HCT116 (cell line): ENCODE measurements at regions not wholly inside any gene's neighbourhood (a gene's known extent, or its start where the extent isn't known, plus 50 kb on each side); places are given as distances from the start of the nearest gene placed in this dataset.

Source experiments
- ATAC-seq: fragments of 200-7000 bp; cut with Tn5 transposase; 2 replicates; pipeline ENCODE4 v1.9.1; 2020; ENCODE audit warnings: mild to moderate bottlenecking, moderate library complexity
- BruUV-seq: library from RNA; stranded (reverse); fragments of 400-500 nt; replicated peaks from 2 replicates; lab custom pipeline; 2021; lab: Mats Ljungman, UMichigan
- CTCF ChIA-PET: fragments of 300-600 bp; sonication (Branson Sonifier 250); formaldehyde crosslinking; loops from one replicate; lab custom pipeline; 2021; ENCODE audit warnings: antibody characterized with exemption; lab: Charles Lee
- POLR2A ChIA-PET: fragments of 300-600, 350-600 bp; sonication (Branson Sonifier 250); formaldehyde crosslinking; loops from one replicate; lab custom pipeline; 2021; ENCODE audit warnings: antibody characterized with exemption; lab: Charles Lee
- RAD21 ChIA-PET, 2 experiments: fragments of 300-600 bp; sonication (Branson Sonifier 250); formaldehyde crosslinking; loops; one replicate each; lab custom pipeline; 2023; ENCODE audit warnings: low total read pairs in 2 of 2; ENCODE audit not compliant: uncharacterized antibody in 2 of 2, unreplicated experiment in 2 of 2, low non-redundant PET in 1 of 2; lab: Charles Lee
- DNase-seq: peaks from one replicate; pipeline ENCODE4 v3.0.0-alpha.2; 2010; ENCODE audit warnings: low read depth, low spot score
- H2AFZ ChIP-seq: fragments of 200-600 bp; shearing (Covaris generic), sonication (generic); 2 replicates; pipeline ENCODE4 v1.6.1; 2017; ENCODE audit warnings: low read depth, mixed run types, mixed read lengths, antibody characterized with exemption, low read length; ENCODE audit not compliant: poor library complexity, severe bottlenecking
- H3K27ac ChIP-seq: 2 replicates; pipeline ENCODE4 v1.5.1; 2012; ENCODE audit warnings: low read depth, low read length
- H3K27me3 ChIP-seq: fragments of 200-600 bp; sonication (generic); 2 replicates; pipeline ENCODE4 v1.6.1; 2016; ENCODE audit warnings: mixed run types, low read length, mixed read lengths; ENCODE audit not compliant: insufficient read depth
- H3K36me3 ChIP-seq, 2 experiments: fragments of 200-500 bp in 1 of 2; fragments of 200-600 bp in 1 of 2; sonication (Bioruptor generic) in 1 of 2; sonication (generic) in 1 of 2; 2 replicates each; pipeline versions ENCODE4 v1.5.1 to v1.6.1; 2014 to 2016; ENCODE audit warnings: low read length in 2 of 2, inconsistent platforms in 1 of 2, mixed read lengths in 1 of 2, mixed run types in 1 of 2; ENCODE audit not compliant: insufficient read depth in 2 of 2, control insufficient read depth in 1 of 2
- H3K4me1 ChIP-seq, 2 experiments: fragments of 200-600 bp in 1 of 2; sonication (generic) in 1 of 2; 2 replicates each; pipeline versions ENCODE4 v1.5.1 to v1.6.1; 2012 to 2017; ENCODE audit warnings: low read length in 2 of 2, inconsistent platforms in 1 of 2, mild to moderate bottlenecking in 1 of 2, mixed read lengths in 1 of 2, mixed run types in 1 of 2, moderate library complexity in 1 of 2; ENCODE audit not compliant: insufficient read depth in 2 of 2, control insufficient read depth in 1 of 2
- H3K4me2 ChIP-seq: fragments of 200-600 bp; sonication (generic); 2 replicates; pipeline ENCODE4 v1.6.1; 2017; ENCODE audit warnings: mixed run types, low read length, mixed read lengths
- H3K4me3 ChIP-seq, 2 experiments: fragments of 200-600 bp in 1 of 2; sonication (generic) in 1 of 2; replicated peaks in 1 of 2; 2 replicates each; pipeline ENCODE4 v1.5.1; 2011 to 2016; ENCODE audit warnings: low read length in 2 of 2, control low read depth in 1 of 2, low read depth in 1 of 2, mild to moderate bottlenecking in 1 of 2, mixed read lengths in 1 of 2, mixed run types in 1 of 2
- H3K79me2 ChIP-seq: fragments of 200-600 bp; sonication (generic); 2 replicates; pipeline ENCODE4 v1.6.1; 2017; ENCODE audit warnings: mild to moderate bottlenecking, mixed run types, low read length, moderate library complexity, mixed read lengths; ENCODE audit not compliant: insufficient read depth
- H3K9ac ChIP-seq: fragments of 200-600 bp; sonication (generic); 2 replicates; pipeline ENCODE4 v1.6.1; 2016; ENCODE audit warnings: low read length, mixed read lengths
- H3K9me2 ChIP-seq: fragments of 200-600 bp; sonication (generic), shearing (Covaris generic); 2 replicates; pipeline ENCODE4 v1.6.1; 2017; ENCODE audit warnings: mixed run types, mild to moderate bottlenecking, moderate library complexity; ENCODE audit not compliant: insufficient read depth
- H3K9me3 ChIP-seq, 2 experiments: fragments of 200-500 bp in 1 of 2; fragments of 200-600 bp in 1 of 2; sonication (Bioruptor generic) in 1 of 2; sonication (generic) in 1 of 2; 2 replicates each; pipeline ENCODE4 v1.6.1; 2014 to 2017; ENCODE audit warnings: low read length in 2 of 2, mixed read lengths in 2 of 2, inconsistent platforms in 1 of 2, low read depth in 1 of 2, mild to moderate bottlenecking in 1 of 2, mixed run types in 1 of 2, moderate library complexity in 1 of 2; ENCODE audit not compliant: control insufficient read depth in 1 of 2, insufficient read depth in 1 of 2
- H4K20me1 ChIP-seq: fragments of 200-600 bp; sonication (generic), shearing (Covaris generic); 2 replicates; pipeline ENCODE4 v1.6.1; 2017; ENCODE audit warnings: mixed run types, mild to moderate bottlenecking, moderate library complexity; ENCODE audit not compliant: insufficient read depth
- CBX3 ChIP-seq: IDR thresholded peaks from 2 replicates; pipeline ENCODE4 v1.6.1; 2012; ENCODE audit warnings: low read depth
- CEBPB ChIP-seq: IDR thresholded peaks from 2 replicates; pipeline ENCODE4 v1.6.1; 2012; ENCODE audit warnings: low read depth
- EGR1 ChIP-seq: IDR thresholded peaks from 2 replicates; pipeline ENCODE4 v1.6.1; 2012; ENCODE audit warnings: low read depth
- ELF1 ChIP-seq: IDR thresholded peaks from 2 replicates; pipeline ENCODE4 v1.6.1; 2012; ENCODE audit warnings: low read depth, borderline replicate concordance
- EZH2 ChIP-seq: fragments of 200-600 bp; sonication (generic); IDR thresholded peaks from 2 replicates; pipeline ENCODE4 v1.6.1; 2017; ENCODE audit warnings: antibody characterized with exemption, mixed run types
- EZH2phosphoT487 ChIP-seq: fragments of 200-600 bp; IDR thresholded peaks from 2 replicates; pipeline ENCODE4 v1.6.1; 2018; ENCODE audit warnings: antibody characterized with exemption, borderline replicate concordance
- FOSL1 ChIP-seq: IDR thresholded peaks from 2 replicates; pipeline ENCODE4 v1.6.1; 2012; ENCODE audit warnings: low read depth
- JUND ChIP-seq: IDR thresholded peaks from 2 replicates; pipeline ENCODE4 v1.6.1; 2012
- POLR2A ChIP-seq: IDR thresholded peaks from 2 replicates; pipeline ENCODE4 v1.7.0; 2011; ENCODE audit warnings: borderline replicate concordance; ENCODE audit not compliant: insufficient read depth, insufficient read length; ENCODE audit errors: extremely low read depth
- POLR2AphosphoS5 ChIP-seq: IDR thresholded peaks from 2 replicates; pipeline ENCODE4 v1.6.1; 2011; ENCODE audit warnings: mild to moderate bottlenecking, low read depth, low read length, moderate library complexity
- RAD21 ChIP-seq: IDR thresholded peaks from 2 replicates; pipeline ENCODE4 v1.6.1; 2012; ENCODE audit warnings: low read depth, mild to moderate bottlenecking
- SIN3A ChIP-seq: IDR thresholded peaks from 2 replicates; pipeline ENCODE4 v1.6.1; 2012; ENCODE audit warnings: low read depth
- SP1 ChIP-seq: IDR thresholded peaks from 2 replicates; pipeline ENCODE4 v1.6.1; 2012; ENCODE audit warnings: low read depth
- SRF ChIP-seq: IDR thresholded peaks from 2 replicates; pipeline ENCODE4 v1.6.1; 2012; ENCODE audit warnings: low read depth
- YY1 ChIP-seq: IDR thresholded peaks from 2 replicates; pipeline ENCODE4 v1.6.1; 2011; ENCODE audit warnings: low read length, low read depth, moderate library complexity, mild to moderate bottlenecking; ENCODE audit not compliant: insufficient replicate concordance; ENCODE audit errors: extremely low read depth
- intact Hi-C: fragments of 100-400 bp; cut with micrococcal nuclease; formaldehyde crosslinking; loops from 2 replicates; pipeline ENCODE4 v1.10.0; 2022
- TF ChIP-seq, protein P1 (sequence below): IDR thresholded peaks from 2 replicates; pipeline ENCODE4 v1.6.1; 2012
- TF ChIP-seq, protein P2 (sequence below): IDR thresholded peaks from 2 replicates; pipeline ENCODE4 v1.6.1; 2012
- TF ChIP-seq, protein P3 (sequence below): IDR thresholded peaks from 2 replicates; pipeline ENCODE4 v1.6.1; 2012; ENCODE audit warnings: low read depth
- TF ChIP-seq, protein P4 (sequence below), 3 experiments: fragments of 200-600 bp in 1 of 3; sonication (generic) in 1 of 3; IDR thresholded peaks in 2 of 3; conservative IDR thresholded peaks in 1 of 3; 2 replicates each; pipeline ENCODE4 v1.5.1; 2012 to 2017; ENCODE audit warnings: low read depth in 2 of 3, low read length in 2 of 3, antibody characterized with exemption in 1 of 3, borderline replicate concordance in 1 of 3, control low read depth in 1 of 3, mild to moderate bottlenecking in 1 of 3, mixed read lengths in 1 of 3, mixed run types in 1 of 3, moderate library complexity in 1 of 3; ENCODE audit not compliant: insufficient read depth in 1 of 3
- TF ChIP-seq, protein P5 (sequence below): IDR thresholded peaks from 2 replicates; pipeline ENCODE4 v1.6.1; 2011; ENCODE audit warnings: mild to moderate bottlenecking, low read length, moderate library complexity; ENCODE audit not compliant: insufficient replicate concordance; ENCODE audit errors: extremely low read depth

DNA sequence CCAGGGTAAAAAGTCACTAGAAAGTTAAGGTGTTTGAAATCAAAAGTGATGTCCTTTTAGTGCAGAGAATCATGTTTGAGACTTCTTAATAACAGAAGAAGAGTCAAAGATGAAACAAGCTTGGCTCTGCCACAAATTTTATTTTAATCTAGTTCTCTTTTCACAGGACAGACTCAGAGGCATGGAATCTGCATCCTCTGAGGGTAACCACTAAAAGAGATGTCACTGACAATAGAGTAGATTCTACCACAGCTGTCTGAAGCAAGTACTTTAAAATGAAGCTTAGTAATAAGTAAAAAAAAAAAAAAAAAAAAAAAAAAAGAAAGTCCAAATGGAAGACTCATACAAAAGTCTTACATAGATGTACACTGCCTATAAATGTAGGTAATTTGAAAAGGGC, 519.7 kb upstream of the PRMT6 start (continued):
- TF ChIP-seq EZH2 (no peak), SIN3A (no peak)

DNA sequence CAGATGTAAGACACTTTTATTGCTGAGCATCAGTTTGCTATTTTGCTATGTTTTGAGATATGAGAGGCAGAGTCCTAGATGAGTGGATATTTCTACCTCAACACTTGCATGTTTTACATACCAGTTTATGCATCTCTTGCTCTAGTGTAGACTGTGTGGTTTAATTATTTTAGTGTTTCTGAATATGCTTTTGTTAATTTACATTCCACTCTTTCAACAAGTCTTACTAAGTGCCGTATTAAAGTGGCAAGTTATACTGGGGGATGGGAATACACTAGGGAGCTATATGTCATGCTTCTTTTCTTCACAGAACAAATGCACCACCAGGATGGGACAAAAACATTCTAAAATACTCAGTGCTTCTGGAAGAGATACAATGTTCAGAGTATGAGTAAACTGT, 507.7 kb upstream of the PRMT6 start:
- no peak for DNase-seq
- TF ChIP-seq POLR2AphosphoS5, result no peak
- TF ChIP-seq, protein P1, sequence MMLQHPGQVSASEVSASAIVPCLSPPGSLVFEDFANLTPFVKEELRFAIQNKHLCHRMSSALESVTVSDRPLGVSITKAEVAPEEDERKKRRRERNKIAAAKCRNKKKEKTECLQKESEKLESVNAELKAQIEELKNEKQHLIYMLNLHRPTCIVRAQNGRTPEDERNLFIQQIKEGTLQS, result no peak
- TF ChIP-seq CEBPB, result no peak
- TF ChIP-seq EZH2phosphoT487, result no peak
- TF ChIP-seq, protein P2, sequence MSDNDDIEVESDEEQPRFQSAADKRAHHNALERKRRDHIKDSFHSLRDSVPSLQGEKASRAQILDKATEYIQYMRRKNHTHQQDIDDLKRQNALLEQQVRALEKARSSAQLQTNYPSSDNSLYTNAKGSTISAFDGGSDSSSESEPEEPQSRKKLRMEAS, result no peak
- TF ChIP-seq CBX3, result no peak
- TF ChIP-seq, protein P3, sequence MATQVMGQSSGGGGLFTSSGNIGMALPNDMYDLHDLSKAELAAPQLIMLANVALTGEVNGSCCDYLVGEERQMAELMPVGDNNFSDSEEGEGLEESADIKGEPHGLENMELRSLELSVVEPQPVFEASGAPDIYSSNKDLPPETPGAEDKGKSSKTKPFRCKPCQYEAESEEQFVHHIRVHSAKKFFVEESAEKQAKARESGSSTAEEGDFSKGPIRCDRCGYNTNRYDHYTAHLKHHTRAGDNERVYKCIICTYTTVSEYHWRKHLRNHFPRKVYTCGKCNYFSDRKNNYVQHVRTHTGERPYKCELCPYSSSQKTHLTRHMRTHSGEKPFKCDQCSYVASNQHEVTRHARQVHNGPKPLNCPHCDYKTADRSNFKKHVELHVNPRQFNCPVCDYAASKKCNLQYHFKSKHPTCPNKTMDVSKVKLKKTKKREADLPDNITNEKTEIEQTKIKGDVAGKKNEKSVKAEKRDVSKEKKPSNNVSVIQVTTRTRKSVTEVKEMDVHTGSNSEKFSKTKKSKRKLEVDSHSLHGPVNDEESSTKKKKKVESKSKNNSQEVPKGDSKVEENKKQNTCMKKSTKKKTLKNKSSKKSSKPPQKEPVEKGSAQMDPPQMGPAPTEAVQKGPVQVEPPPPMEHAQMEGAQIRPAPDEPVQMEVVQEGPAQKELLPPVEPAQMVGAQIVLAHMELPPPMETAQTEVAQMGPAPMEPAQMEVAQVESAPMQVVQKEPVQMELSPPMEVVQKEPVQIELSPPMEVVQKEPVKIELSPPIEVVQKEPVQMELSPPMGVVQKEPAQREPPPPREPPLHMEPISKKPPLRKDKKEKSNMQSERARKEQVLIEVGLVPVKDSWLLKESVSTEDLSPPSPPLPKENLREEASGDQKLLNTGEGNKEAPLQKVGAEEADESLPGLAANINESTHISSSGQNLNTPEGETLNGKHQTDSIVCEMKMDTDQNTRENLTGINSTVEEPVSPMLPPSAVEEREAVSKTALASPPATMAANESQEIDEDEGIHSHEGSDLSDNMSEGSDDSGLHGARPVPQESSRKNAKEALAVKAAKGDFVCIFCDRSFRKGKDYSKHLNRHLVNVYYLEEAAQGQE, result no peak
- TF ChIP-seq RAD21, result no peak
- TF ChIP-seq JUND, result no peak
- TF ChIP-seq EZH2, result no peak
- no peak for TF ChIP-seq ELF1
- no peak for TF ChIP-seq SP1
- TF ChIP-seq, protein P4, sequence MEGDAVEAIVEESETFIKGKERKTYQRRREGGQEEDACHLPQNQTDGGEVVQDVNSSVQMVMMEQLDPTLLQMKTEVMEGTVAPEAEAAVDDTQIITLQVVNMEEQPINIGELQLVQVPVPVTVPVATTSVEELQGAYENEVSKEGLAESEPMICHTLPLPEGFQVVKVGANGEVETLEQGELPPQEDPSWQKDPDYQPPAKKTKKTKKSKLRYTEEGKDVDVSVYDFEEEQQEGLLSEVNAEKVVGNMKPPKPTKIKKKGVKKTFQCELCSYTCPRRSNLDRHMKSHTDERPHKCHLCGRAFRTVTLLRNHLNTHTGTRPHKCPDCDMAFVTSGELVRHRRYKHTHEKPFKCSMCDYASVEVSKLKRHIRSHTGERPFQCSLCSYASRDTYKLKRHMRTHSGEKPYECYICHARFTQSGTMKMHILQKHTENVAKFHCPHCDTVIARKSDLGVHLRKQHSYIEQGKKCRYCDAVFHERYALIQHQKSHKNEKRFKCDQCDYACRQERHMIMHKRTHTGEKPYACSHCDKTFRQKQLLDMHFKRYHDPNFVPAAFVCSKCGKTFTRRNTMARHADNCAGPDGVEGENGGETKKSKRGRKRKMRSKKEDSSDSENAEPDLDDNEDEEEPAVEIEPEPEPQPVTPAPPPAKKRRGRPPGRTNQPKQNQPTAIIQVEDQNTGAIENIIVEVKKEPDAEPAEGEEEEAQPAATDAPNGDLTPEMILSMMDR (IDR thresholded peaks at IDR 0.05 in 2 of 3, conservative IDR thresholded peaks at IDR 0.05 in 1 of 3; ENCODE audit: borderline replicate concordance in 1 of 3, insufficient read depth in 1 of 3, low read depth in 2 of 3, low read length in 2 of 3), result no peak
- no peak for TF ChIP-seq EGR1
- TF ChIP-seq YY1, result no peak
- no peak for TF ChIP-seq FOSL1
- TF ChIP-seq, protein P5, sequence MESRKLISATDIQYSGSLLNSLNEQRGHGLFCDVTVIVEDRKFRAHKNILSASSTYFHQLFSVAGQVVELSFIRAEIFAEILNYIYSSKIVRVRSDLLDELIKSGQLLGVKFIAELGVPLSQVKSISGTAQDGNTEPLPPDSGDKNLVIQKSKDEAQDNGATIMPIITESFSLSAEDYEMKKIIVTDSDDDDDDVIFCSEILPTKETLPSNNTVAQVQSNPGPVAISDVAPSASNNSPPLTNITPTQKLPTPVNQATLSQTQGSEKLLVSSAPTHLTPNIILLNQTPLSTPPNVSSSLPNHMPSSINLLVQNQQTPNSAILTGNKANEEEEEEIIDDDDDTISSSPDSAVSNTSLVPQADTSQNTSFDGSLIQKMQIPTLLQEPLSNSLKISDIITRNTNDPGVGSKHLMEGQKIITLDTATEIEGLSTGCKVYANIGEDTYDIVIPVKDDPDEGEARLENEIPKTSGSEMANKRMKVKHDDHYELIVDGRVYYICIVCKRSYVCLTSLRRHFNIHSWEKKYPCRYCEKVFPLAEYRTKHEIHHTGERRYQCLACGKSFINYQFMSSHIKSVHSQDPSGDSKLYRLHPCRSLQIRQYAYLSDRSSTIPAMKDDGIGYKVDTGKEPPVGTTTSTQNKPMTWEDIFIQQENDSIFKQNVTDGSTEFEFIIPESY, result no peak
- no peak for TF ChIP-seq POLR2A
- no peak for TF ChIP-seq SIN3A
- no peak for TF ChIP-seq SRF
- TF ChIP-seq, all 23 proteins: peak for 0
- no peak overlapping the region for H2AFZ ChIP-seq
- H3K9me3 ChIP-seq, result peaks cover 14 to 27% of the 10 kb centered on the region in 2 experiments; a peak in 2 of 4 replicates
- H3K9me2 ChIP-seq, result no peaks in the 10 kb centered on the region
- intact Hi-C loops, result no loop called here
- no peaks in the 10 kb centered on the region for H3K27me3 ChIP-seq
- no peak for ATAC-seq
- H3K4me3 ChIP-seq, result no peak overlapping the region
- H4K20me1 ChIP-seq, result no peaks in the 10 kb centered on the region
- H3K79me2 ChIP-seq, result no peaks in the 10 kb centered on the region
- BruUV-seq, result no TSS peak
- H3K27ac ChIP-seq, result no peak overlapping the region
- no peaks in the 10 kb centered on the region for H3K36me3 ChIP-seq
- no peaks in the 10 kb centered on the region for H3K4me1 ChIP-seq
- ChIA-PET CTCF (no interaction called here), POLR2A (no interaction called here), RAD21 (no interaction called here)
- H3K9ac ChIP-seq, result no peak overlapping the region
- no peak overlapping the region for H3K4me2 ChIP-seq
